Epithelial cell of esophagus (primary cell): ENCODE measurements at regions not wholly inside any gene's neighbourhood (a gene's known extent, or its start where the extent isn't known, plus 50 kb on each side); places are given as distances from the start of the nearest gene placed in this dataset.

Experiments
- DNase-seq: peaks from one replicate; pipeline ENCODE4 v3.0.0; 2010; ENCODE audit warnings: low read depth
- H3K4me3 ChIP-seq: 2 replicates; pipeline ENCODE4 v1.5.1; 2011; ENCODE audit warnings: mild to moderate bottlenecking, low read length, control low read depth
- TF ChIP-seq, protein P1 (sequence below): IDR thresholded peaks from 2 replicates; pipeline ENCODE4 v1.5.1; 2011; ENCODE audit warnings: low read depth, mild to moderate bottlenecking, low read length, control low read depth, inconsistent platforms; ENCODE audit not compliant: insufficient read depth; ENCODE audit errors: missing control alignments

DNA sequence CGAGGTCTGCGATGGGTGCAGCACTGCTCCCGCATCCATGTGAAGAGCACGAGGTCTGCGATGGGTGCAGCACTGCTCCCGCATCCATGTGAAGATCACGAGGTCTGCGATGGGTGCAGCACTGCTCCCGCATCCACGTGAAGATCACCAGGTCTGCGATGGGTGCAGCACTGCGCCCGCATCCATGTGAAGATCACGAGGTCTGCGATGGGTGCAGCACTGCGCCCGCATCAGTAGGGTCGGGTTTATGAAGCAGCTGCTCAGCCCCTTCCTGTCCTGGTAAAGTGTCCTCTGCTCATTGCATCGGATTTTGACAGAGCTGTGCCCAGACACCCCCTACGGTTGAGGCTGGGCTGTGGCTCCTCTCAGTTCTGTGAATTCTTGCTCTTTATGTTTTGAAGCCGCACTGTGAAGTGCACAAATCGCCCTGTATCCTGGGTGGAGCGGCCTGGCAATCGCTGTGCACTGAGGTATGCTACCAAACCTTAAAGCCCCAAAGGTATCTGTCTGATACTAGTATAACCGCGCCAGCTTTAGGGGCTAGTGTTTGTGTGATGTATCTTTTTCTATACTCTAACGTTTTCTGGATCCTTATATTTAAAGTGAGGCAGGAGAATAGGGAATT is 98.7 kb downstream of the CPZ start:
- no peak for DNase-seq
- H3K4me3 ChIP-seq = no peak overlapping the region
- TF ChIP-seq, protein P1, sequence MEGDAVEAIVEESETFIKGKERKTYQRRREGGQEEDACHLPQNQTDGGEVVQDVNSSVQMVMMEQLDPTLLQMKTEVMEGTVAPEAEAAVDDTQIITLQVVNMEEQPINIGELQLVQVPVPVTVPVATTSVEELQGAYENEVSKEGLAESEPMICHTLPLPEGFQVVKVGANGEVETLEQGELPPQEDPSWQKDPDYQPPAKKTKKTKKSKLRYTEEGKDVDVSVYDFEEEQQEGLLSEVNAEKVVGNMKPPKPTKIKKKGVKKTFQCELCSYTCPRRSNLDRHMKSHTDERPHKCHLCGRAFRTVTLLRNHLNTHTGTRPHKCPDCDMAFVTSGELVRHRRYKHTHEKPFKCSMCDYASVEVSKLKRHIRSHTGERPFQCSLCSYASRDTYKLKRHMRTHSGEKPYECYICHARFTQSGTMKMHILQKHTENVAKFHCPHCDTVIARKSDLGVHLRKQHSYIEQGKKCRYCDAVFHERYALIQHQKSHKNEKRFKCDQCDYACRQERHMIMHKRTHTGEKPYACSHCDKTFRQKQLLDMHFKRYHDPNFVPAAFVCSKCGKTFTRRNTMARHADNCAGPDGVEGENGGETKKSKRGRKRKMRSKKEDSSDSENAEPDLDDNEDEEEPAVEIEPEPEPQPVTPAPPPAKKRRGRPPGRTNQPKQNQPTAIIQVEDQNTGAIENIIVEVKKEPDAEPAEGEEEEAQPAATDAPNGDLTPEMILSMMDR = no peak

DNA sequence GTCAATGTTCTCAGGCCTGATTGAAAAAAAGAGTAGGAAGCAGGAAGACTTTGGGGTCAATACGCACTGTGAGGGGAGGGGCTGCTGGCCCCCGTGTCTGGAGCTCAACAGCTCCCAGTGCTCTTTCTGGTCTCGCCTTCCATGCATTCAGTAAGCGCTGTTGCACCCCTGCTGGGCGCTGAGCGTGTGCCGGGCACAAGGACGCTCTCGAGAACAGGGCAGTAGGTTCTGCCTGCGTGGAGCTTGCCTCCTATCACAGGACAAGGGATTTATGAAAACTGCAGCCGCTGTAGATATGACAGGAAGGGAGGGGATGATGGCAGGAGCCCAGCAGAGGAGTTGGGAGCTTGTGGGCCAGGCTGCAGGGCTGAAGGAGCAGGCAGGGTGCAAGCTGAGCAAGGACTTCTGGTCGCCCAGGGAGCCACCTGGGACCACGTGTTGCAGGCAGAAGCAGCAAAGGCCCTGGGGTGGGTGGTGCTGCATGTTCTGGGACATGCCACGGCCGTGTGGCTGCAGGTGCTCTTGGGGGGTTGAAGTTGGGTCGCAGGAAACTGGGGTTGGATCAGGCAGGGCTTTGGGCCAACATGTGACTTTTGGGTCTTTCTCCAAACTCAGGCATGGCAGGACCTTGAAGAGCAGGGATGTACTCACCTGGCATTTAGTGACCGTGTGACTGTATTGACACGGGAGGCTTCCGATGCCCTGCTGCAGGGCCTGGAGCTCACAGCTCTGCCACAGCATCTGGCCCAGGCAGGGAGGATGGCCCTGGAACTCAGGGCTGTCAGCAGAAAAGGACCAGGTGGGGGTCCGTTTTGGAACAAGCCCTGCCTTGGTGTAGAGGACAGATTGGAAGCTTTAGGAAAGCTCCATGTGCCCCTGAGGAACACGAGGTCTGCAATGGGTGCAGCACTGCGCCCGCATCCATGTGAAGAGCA is 97.9 kb downstream of the CPZ start:
- DNase-seq = no peak

DNA sequence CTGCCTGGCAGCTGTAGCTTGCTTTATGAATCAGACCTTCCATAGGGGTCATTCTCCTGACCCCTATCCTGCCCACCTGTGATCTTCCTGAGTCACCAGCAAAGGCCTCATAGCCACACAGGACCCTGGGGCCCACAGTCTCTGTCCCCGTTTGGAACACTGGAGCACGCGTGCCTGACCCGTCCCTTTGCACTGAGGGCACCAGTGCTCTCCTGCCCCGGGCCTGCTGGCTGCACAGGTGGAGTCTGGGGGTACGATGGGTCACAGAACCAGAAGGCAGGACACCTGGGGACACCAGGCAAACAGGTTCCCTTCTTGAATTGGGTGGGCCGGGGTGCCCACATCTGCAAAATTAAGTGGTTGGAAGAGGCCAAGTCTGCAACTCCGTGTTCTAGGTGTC is 97.2 kb downstream of the CPZ start:
- no peak for DNase-seq
- TF ChIP-seq, protein P1 = no peak
- no peak overlapping the region for H3K4me3 ChIP-seq

More for the DNA sequence above, 97.9 kb downstream of the CPZ start:
- TF ChIP-seq, protein P1 = no peak
- no peak overlapping the region for H3K4me3 ChIP-seq

DNA sequence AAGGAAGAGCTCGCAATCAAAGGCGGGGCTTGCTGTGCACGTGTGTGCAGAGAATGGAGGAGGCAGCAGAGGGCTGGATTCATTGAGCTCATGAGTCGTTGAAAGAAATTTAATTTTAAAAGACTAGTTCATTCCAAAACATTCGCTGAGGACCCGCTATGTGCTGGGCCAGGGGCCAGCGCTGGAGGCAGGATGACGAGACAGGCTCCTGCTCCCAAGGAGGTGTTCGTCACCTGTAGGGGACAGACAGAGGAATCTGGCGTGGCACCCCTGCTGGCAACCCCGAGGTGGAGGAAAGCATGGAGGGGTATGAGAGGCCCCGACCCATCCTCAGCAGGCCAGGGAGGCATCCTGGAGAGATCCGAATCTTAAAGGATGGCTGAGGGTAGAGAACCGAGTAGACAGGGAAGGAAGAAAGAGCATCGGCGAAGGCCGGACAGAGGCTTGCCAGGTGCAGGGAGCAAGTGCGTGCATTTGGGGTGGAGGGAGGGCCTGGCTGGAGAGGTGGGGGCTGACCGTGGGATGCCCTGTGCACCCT is 96.4 kb downstream of the CPZ start:
- no peak for DNase-seq
- no peak overlapping the region for H3K4me3 ChIP-seq
- TF ChIP-seq, protein P1 = no peak

DNA sequence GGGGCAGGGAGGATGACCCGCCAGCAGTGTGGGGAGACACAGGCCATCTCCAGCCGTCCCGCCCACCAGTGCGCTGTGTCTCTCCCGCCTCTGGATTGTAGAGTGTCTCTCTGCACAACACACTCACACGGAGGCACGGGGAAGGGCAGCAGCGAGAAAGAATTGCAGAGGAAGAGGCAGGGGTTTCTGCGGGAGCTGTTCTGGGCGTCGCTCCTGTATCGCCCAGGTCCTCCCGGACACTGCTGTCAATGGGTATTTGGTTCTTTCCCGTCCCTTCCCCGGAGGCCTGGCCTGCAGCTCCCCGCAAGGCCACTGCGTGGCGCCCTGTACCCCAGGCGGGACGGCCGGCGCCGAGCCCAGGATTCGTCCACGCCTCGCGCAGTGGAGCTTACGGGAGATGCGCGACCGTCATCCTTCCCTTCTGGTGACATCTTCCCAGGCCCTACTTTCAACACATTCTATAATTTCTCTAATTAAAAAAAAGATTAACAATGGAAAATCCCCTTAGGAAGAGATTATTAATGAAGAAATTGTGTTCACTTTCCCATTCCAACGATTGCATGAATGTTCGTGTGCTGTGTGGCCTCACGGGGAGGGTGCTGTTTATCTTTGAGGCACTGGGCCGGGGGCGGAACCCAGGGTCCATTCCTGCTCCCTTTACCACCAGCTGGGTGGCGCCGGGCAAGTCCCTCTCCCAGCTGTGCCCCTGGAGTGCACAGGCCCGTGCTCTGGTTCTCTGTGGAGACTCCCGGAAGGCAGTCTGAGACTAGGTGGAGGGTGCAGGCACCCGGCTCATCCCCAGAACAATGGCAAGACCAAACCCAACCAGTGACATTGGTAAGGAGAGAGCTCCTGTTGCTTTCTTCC is 95.7 kb downstream of the CPZ start:
- no peak overlapping the region for H3K4me3 ChIP-seq
- TF ChIP-seq, protein P1 = no peak
- no peak for DNase-seq

DNA sequence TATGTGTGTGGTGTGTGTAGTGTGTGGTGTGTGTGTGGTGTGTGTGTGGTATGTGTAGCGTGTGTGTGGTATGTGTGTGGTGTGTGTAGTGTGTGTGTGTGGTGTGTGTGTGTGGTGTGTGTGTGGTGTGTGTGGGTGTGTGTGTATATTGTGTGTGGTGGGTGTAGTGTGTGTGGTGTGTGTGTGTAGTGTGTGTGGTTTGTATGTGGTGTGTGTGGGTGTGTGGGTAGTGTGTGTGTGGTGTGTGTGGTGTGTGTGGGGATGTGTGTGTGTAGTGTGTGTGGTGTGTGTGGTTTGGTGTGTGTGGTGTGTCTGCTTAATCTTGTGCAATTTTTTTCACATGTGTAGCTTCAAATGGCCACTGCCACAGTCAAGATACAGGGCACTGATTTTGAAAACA is 94.5 kb downstream of the CPZ start:
- no peak for DNase-seq
- TF ChIP-seq, protein P1 = no peak
- no peak overlapping the region for H3K4me3 ChIP-seq
